SK-N-SH treated with all-trans-retinoic acid at 6 μM for 48 hours (cell line): ENCODE measurements at regions not wholly inside any gene's neighbourhood (a gene's known extent, or its start where the extent isn't known, plus 50 kb on each side); places are given as distances from the start of the nearest gene placed in this dataset.

ENCODE experiments used
- ARNTL ChIP-seq: fragments of 450-650 bp; formaldehyde crosslinking; IDR thresholded peaks from 2 replicates; pipeline ENCODE4 v1.5.0; 2020; ENCODE audit warnings: low read depth, mild to moderate bottlenecking, moderate library complexity, borderline replicate concordance
- BACH2 ChIP-seq: fragments of 250-450 bp; sonication (Bioruptor Pico); IDR thresholded peaks from 2 replicates; pipeline ENCODE4 v1.9.0; 2021; ENCODE audit warnings: mild to moderate bottlenecking, borderline replicate concordance
- ESRRG ChIP-seq: fragments of 250-450 bp; sonication (Bioruptor Pico); IDR thresholded peaks from 2 replicates; pipeline ENCODE4 v1.6.1; 2021; ENCODE audit warnings: mild to moderate bottlenecking
- ISL1 ChIP-seq: fragments of 250-450 bp; sonication (Bioruptor Pico); IDR thresholded peaks from 2 replicates; pipeline ENCODE4 v2.1.2; 2022; ENCODE audit warnings: mild to moderate bottlenecking, moderate library complexity
- OSR1 ChIP-seq: fragments of 250-450 bp; sonication (Bioruptor Pico); IDR thresholded peaks from 2 replicates; pipeline ENCODE4 v1.8.0; 2022; ENCODE audit warnings: moderate library complexity, mild to moderate bottlenecking, inconsistent platforms
- PATZ1 ChIP-seq: fragments of 250-450 bp; sonication (Bioruptor Pico); IDR thresholded peaks from 2 replicates; pipeline ENCODE4 v1.8.0; 2020; ENCODE audit warnings: mild to moderate bottlenecking, moderate library complexity, borderline replicate concordance
- PPARA ChIP-seq: fragments of 250-450 bp; sonication (Bioruptor Pico); IDR thresholded peaks from 2 replicates; pipeline ENCODE4 v1.5.0; 2020; ENCODE audit warnings: mild to moderate bottlenecking, borderline replicate concordance
- RARB ChIP-seq: fragments of 250-450 bp; sonication (Bioruptor Pico); IDR thresholded peaks from 2 replicates; pipeline ENCODE4 v1.8.0; 2021; ENCODE audit warnings: mild to moderate bottlenecking, moderate library complexity
- SNAI2 ChIP-seq: fragments of 250-450 bp; sonication (Bioruptor Pico); IDR thresholded peaks from 2 replicates; pipeline ENCODE4 v1.5.0; 2020; ENCODE audit warnings: mild to moderate bottlenecking, moderate library complexity
- TOX ChIP-seq: fragments of 250-450 bp; sonication (Bioruptor Pico); IDR thresholded peaks from 2 replicates; pipeline ENCODE4 v1.8.0; 2021; ENCODE audit warnings: mild to moderate bottlenecking, moderate library complexity, borderline replicate concordance
- ZFP3 ChIP-seq: fragments of 250-450 bp; sonication (Bioruptor Pico); IDR thresholded peaks from 2 replicates; pipeline ENCODE4 v1.5.0; 2020; ENCODE audit warnings: mild to moderate bottlenecking, moderate library complexity
- ZNF565 ChIP-seq: fragments of 450-650 bp; formaldehyde crosslinking; conservative IDR thresholded peaks from 2 replicates; pipeline ENCODE4 v1.5.0; 2020; ENCODE audit warnings: low read depth, mild to moderate bottlenecking, moderate library complexity

- TF ChIP-seq SNAI2 (CRISPR knock-in tag), result no peak
- TF ChIP-seq ZNF565, result no peak
- no peak for TF ChIP-seq ZFP3
- TF ChIP-seq OSR1 (CRISPR knock-in tag), result no peak
- TF ChIP-seq TOX (CRISPR knock-in tag), result no peak
- no peak for TF ChIP-seq PATZ1 (CRISPR knock-in tag)
- no peak for TF ChIP-seq ISL1 (CRISPR knock-in tag)
- no peak for TF ChIP-seq ARNTL
- no peak for TF ChIP-seq ESRRG (CRISPR knock-in tag)
- TF ChIP-seq PPARA, result no peak
- no peak for TF ChIP-seq BACH2
- no peak for TF ChIP-seq RARB (CRISPR knock-in tag)
Observed at GRCh38 chr2:194985258-194985657, 671.8 kb upstream of the SLC39A10 start.
